ENCODE measurements at regions not wholly inside any gene's neighbourhood (a gene's known extent, or its start where the extent isn't known, plus 50 kb on each side); places are given as distances from the start of the nearest gene placed in this dataset.
"Not testable (repeated sequence)": the region's sequence is repeated elsewhere in the genome, so short reads cannot be mapped to it uniquely, and the experiment has no call there.

DNA sequence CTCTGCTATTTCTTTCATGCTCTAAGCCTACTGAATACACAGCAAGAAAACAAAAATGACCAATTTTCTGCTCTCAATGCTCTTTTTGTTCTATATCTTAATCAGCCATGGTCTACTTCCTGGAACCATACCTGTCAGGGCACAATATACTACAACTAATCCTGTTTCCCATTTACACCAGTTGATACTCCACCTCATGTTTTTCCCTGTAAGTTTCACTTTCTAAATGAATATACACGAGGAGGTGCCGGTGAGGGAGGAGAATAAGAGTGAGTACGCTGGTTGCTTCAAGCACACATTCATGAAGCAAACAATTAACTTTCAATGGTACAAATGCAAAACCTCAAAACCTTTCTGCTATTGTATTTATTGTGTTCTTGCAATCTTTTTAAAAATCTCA is 443.1 kb upstream of the ID4 start:
- Histone ChIP-seq H3K27me3 (ENCODE audit: control insufficient read depth, low read length) (no peaks in the 10 kb centered on the region), H3K4me3 (ENCODE audit: low read length) (no peak overlapping the region), H3K79me2 (ENCODE audit: control insufficient read depth, low read length) (no peaks in the 10 kb centered on the region), H3K27ac (ENCODE audit: low read depth, low read length) (no peak overlapping the region), H3K9me2 (replicated peaks; ENCODE audit: control insufficient read depth, low read length) (no peaks in the 10 kb centered on the region), H3K4me1 (ENCODE audit: control insufficient read depth, low read length) (no peaks in the 10 kb centered on the region), H3K9me3 (ENCODE audit: control insufficient read depth, insufficient read depth, low read length) (no peaks in the 10 kb centered on the region), H3F3A (ENCODE audit: control insufficient read depth, insufficient read depth) (no peaks in the 10 kb centered on the region), H4K20me1 (ENCODE audit: control insufficient read depth, insufficient read depth, low read depth, low read length) (no peaks in the 10 kb centered on the region), H3K36me3 (ENCODE audit: control insufficient read depth, low read length) (no peaks in the 10 kb centered on the region), H3K4me2 (ENCODE audit: low read length) (no peak overlapping the region)
- TF ChIP-seq, protein P1, sequence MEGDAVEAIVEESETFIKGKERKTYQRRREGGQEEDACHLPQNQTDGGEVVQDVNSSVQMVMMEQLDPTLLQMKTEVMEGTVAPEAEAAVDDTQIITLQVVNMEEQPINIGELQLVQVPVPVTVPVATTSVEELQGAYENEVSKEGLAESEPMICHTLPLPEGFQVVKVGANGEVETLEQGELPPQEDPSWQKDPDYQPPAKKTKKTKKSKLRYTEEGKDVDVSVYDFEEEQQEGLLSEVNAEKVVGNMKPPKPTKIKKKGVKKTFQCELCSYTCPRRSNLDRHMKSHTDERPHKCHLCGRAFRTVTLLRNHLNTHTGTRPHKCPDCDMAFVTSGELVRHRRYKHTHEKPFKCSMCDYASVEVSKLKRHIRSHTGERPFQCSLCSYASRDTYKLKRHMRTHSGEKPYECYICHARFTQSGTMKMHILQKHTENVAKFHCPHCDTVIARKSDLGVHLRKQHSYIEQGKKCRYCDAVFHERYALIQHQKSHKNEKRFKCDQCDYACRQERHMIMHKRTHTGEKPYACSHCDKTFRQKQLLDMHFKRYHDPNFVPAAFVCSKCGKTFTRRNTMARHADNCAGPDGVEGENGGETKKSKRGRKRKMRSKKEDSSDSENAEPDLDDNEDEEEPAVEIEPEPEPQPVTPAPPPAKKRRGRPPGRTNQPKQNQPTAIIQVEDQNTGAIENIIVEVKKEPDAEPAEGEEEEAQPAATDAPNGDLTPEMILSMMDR (IDR thresholded peaks at IDR 0.05; ENCODE audit: low read depth, low read length, poor library complexity, severe bottlenecking): no peak
- TF ChIP-seq EZH2phosphoT487 (IDR thresholded peaks at IDR 0.05; ENCODE audit: borderline replicate concordance, low read length): no peak

GRCh38 chr6:19394687-19395086 is 442.5 kb upstream of the ID4 start:
- Histone ChIP-seq H3K27me3 (ENCODE audit: control insufficient read depth, low read length) (no peaks in the 10 kb centered on the region), H4K20me1 (ENCODE audit: control insufficient read depth, insufficient read depth, low read depth, low read length) (no peaks in the 10 kb centered on the region), H3K36me3 (ENCODE audit: control insufficient read depth, low read length) (no peaks in the 10 kb centered on the region), H3K4me3 (ENCODE audit: low read length) (no peak overlapping the region), H3F3A (ENCODE audit: control insufficient read depth, insufficient read depth) (no peaks in the 10 kb centered on the region), H3K79me2 (ENCODE audit: control insufficient read depth, low read length) (no peaks in the 10 kb centered on the region), H3K9me3 (ENCODE audit: control insufficient read depth, insufficient read depth, low read length) (no peaks in the 10 kb centered on the region), H3K4me2 (ENCODE audit: low read length) (no peak overlapping the region), H3K27ac (ENCODE audit: low read depth, low read length) (no peak overlapping the region), H3K9me2 (replicated peaks; ENCODE audit: control insufficient read depth, low read length) (no peaks in the 10 kb centered on the region), H3K4me1 (ENCODE audit: control insufficient read depth, low read length) (no peaks in the 10 kb centered on the region)
- no peak for TF ChIP-seq EZH2phosphoT487 (IDR thresholded peaks at IDR 0.05; ENCODE audit: borderline replicate concordance, low read length)
- TF ChIP-seq, protein P1 (IDR thresholded peaks at IDR 0.05; ENCODE audit: low read depth, low read length, poor library complexity, severe bottlenecking): no peak

- no peak overlapping the region for H3K27ac ChIP-seq (ENCODE audit: low read depth, low read length)
- TF ChIP-seq, protein P1 (IDR thresholded peaks at IDR 0.05; ENCODE audit: low read depth, low read length, poor library complexity, severe bottlenecking): no peak
- TF ChIP-seq EZH2phosphoT487 (IDR thresholded peaks at IDR 0.05; ENCODE audit: borderline replicate concordance, low read length): no peak
Observed at GRCh38 chr6:19395316-19395715, 441.9 kb upstream of the ID4 start.

GRCh38 chr6:19399406-19399805 is 437.8 kb upstream of the ID4 start:
- no peak overlapping the region for H3K4me2 ChIP-seq (ENCODE audit: low read length)
- H4K20me1 ChIP-seq (ENCODE audit: control insufficient read depth, insufficient read depth, low read depth, low read length): no peaks in the 10 kb centered on the region
- H3K9me3 ChIP-seq (ENCODE audit: control insufficient read depth, insufficient read depth, low read length): no peaks in the 10 kb centered on the region
- no peaks in the 10 kb centered on the region for H3K9me2 ChIP-seq (replicated peaks; ENCODE audit: control insufficient read depth, low read length)
- TF ChIP-seq EZH2phosphoT487 (IDR thresholded peaks at IDR 0.05; ENCODE audit: borderline replicate concordance, low read length): no peak
- TF ChIP-seq, protein P1 (IDR thresholded peaks at IDR 0.05; ENCODE audit: low read depth, low read length, poor library complexity, severe bottlenecking): no peak
- H3K4me1 ChIP-seq (ENCODE audit: control insufficient read depth, low read length): no peaks in the 10 kb centered on the region
- no peak overlapping the region for H3K4me3 ChIP-seq (ENCODE audit: low read length)
- no peaks in the 10 kb centered on the region for H3K36me3 ChIP-seq (ENCODE audit: control insufficient read depth, low read length)
- H3F3A ChIP-seq (ENCODE audit: control insufficient read depth, insufficient read depth): no peaks in the 10 kb centered on the region
- H3K27me3 ChIP-seq (ENCODE audit: control insufficient read depth, low read length): no peaks in the 10 kb centered on the region
- no peak overlapping the region for H3K27ac ChIP-seq (ENCODE audit: low read depth, low read length)
- H3K79me2 ChIP-seq (ENCODE audit: control insufficient read depth, low read length): no peaks in the 10 kb centered on the region

More at GRCh38 chr6:19395316-19395715, 441.9 kb upstream of the ID4 start:
- no peak overlapping the region for H3K4me2 ChIP-seq (ENCODE audit: low read length)
- H3K36me3 ChIP-seq (ENCODE audit: control insufficient read depth, low read length): no peaks in the 10 kb centered on the region
- H3K4me3 ChIP-seq (ENCODE audit: low read length): no peak overlapping the region
- no peaks in the 10 kb centered on the region for H3K27me3 ChIP-seq (ENCODE audit: control insufficient read depth, low read length)
- no peaks in the 10 kb centered on the region for H3K9me3 ChIP-seq (ENCODE audit: control insufficient read depth, insufficient read depth, low read length)
- H3K4me1 ChIP-seq (ENCODE audit: control insufficient read depth, low read length): no peaks in the 10 kb centered on the region
- H3F3A ChIP-seq (ENCODE audit: control insufficient read depth, insufficient read depth): no peaks in the 10 kb centered on the region
- no peaks in the 10 kb centered on the region for H3K9me2 ChIP-seq (replicated peaks; ENCODE audit: control insufficient read depth, low read length)
- no peaks in the 10 kb centered on the region for H4K20me1 ChIP-seq (ENCODE audit: control insufficient read depth, insufficient read depth, low read depth, low read length)
- H3K79me2 ChIP-seq (ENCODE audit: control insufficient read depth, low read length): no peaks in the 10 kb centered on the region

DNA sequence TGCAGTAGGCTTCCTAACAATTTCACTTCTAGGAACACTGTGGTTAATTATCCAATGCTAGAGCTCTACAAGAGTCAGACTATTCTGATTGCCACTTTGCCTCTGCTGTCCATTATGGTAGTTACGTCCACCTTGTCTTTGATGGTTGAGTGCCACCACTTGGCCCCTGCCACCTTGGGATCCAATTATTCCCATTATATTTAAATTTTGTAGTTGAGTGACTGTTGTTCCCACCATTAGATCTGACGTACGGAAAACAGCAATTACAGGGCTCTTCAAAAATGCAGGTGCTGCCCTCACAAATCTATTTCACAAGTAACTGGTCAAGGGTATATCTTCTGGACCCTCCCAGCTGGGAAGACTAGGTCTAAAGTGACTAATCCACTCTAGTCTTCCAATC is 432.3 kb upstream of the ID4 start:
- not testable (repeated sequence) for H3K79me2 ChIP-seq (ENCODE audit: control insufficient read depth, low read length); H3K4me3 ChIP-seq (ENCODE audit: low read length); H3K9me3 ChIP-seq (ENCODE audit: control insufficient read depth, insufficient read depth, low read length); H3K4me2 ChIP-seq (ENCODE audit: low read length); H3K4me1 ChIP-seq (ENCODE audit: control insufficient read depth, low read length); H3K36me3 ChIP-seq (ENCODE audit: control insufficient read depth, low read length); H3K27ac ChIP-seq (ENCODE audit: low read depth, low read length); H4K20me1 ChIP-seq (ENCODE audit: control insufficient read depth, insufficient read depth, low read depth, low read length); H3F3A ChIP-seq (ENCODE audit: control insufficient read depth, insufficient read depth); H3K27me3 ChIP-seq (ENCODE audit: control insufficient read depth, low read length); H3K9me2 ChIP-seq (replicated peaks; ENCODE audit: control insufficient read depth, low read length)
